HG03575 (cell line): ENCODE measurements at regions not wholly inside any gene's neighbourhood (a gene's known extent, or its start where the extent isn't known, plus 50 kb on each side); places are given as distances from the start of the nearest gene placed in this dataset.

ENCODE experiments used
- ATAC-seq: cut with Tn5 transposase; IDR thresholded peaks from one replicate; pipeline ENCODE4 v1.9.1; 2021; ENCODE audit not compliant: unreplicated experiment, insufficient number of reproducible peaks, low FRiP score; ENCODE audit errors: extremely low read depth

DNA sequence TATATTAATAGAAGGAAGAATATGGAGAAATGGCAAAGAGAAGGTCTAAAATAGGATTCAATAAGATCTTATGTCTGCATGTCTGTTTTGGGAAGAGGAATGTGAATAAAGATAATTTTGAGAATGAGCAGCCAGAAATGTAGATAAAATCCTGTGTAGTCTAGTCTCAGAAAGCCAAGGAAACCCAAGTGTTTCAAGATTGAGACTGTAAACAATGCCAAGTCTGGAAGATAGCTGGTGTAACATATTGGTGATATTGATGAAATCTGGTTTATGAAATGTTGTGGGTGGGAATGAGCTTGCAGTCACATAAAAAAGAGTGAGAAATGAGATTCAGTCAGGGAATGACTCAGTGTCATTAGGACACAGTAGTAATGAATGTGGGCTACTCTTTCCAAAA, 1180.3 kb upstream of the PCDH20 start:
- ATAC-seq, result no peak

DNA sequence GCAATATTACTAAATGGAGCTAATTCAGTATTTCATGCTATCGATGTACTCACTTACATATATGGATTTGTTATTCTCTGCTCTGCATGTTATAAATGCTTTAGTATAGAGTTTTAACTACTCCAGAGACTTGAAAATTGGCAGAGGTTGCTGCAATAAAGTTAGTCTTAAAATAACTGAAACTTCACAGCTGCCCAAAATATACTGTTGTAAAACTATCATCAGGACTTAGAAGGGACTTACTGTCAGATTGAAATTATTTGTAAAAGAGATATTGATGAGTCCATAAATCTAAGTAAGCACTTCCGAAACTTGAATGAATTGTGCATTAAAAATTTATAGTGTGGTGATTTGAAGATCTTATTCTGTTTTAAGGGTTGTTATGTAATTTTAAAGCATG, 1178.2 kb upstream of the PCDH20 start:
- no peak for ATAC-seq

DNA sequence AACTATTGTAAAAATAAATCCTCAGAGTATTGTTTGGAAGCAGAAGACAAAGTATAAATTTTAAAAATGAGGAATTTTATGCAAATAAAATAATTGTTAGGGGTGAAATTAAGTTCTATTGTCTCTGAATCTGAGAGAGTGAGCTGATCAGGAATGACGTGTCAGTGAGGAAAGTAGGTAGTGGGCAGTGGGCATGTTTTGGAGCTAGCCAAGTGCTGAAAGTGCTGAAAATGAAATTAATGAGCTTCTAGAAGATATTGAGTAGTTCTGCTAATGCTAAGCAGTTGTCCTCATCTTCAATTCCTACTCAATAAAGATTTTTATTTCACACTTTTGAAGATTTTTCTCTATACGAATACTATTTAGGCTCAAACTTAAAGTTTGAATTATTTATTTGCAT, 1167.8 kb upstream of the PCDH20 start:
- no peak for ATAC-seq

DNA sequence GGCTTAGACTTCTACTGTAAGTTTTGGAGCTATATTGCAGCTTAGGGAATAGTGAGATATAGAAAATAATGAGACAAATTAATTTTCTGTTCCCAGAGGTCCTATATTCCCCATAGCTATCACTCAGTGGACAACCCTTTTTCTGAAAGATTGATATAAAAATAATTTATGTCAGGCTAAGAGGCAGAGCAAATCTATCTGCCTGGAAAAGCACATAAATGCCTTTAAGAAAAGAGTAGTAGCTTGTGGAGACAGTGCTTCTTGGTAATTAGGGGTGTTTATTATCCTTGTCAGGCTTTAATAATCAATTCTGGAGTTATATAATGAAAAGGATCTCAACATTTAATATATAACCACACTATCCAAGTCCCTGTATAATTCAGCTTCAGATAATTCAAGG, 1162.8 kb upstream of the PCDH20 start:
- ATAC-seq, result no peak

DNA sequence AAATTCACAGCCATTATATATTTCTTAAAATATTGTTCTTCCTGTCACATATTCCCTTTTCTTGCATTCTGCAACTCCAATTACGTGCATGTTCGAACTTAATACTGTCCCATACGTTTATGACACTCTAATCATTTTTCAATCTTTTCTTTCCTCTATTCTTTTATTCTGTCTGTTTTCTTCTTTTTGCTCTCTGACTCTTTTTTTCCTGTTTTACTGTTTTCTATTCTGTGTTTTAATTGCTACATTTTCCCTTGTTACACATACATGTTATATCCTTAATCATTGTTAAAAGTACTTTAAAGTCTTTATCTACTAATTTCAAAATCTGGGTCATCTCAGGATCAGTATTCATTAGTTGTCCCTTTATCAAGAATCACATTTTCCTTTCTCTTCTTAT, 1149.1 kb upstream of the PCDH20 start:
- ATAC-seq, result no peak

DNA sequence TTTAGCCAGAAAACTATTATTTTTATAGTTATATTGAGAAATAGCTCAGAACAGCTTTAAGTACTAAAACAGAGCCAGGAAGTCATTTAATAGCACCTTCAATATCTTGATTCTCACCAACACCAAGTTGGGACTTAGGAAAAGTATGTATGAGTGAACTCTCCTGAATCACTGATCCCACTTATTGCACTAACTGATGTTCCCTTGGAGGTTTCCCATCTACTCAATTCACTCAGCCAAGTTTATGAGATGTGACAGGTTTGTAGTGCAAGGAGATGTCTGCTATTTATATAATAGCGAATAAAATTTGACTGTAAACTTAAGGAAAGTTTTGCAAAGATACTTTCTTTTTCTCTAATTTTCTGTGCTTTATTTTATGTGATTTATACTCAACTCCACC, 1147.6 kb upstream of the PCDH20 start:
- ATAC-seq, result no peak

DNA sequence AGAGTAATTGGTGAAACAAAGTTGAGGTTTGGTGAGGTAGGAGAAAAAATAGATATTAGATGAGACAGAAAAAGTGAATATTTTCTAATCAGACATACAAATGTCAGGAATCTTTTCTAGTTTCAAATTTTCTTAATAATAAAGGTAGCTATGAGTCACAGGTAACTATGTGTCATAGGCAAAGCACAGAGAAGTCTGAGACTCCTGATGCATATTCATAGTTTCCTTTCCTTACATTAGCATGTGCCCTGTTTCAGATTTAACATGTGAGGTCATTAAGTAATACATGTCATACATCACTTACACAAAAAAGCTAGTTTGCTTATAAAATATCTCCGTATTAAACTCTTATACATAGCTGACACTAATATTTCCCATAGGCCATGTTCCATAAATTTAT, 1141.3 kb upstream of the PCDH20 start:
- ATAC-seq, result no peak

DNA sequence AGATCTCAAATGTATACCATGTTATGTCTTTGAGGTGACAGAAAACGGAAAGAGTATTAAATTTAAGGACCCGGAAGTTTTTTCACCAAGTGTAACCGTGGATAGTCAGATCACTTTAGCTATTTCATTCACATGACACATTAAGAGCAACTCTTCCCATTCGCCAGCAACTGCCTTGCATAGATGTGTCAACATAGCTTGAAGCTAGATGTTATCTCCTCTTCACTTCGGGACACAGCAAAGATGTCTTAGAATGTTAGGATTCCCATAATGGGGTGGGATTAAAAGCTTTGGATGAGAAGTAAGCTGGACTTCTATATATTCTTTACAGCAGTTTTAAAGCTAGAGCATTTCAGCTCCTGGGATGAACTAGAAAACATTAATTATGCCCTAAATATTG, 1135.9 kb upstream of the PCDH20 start:
- ATAC-seq, result no peak

DNA sequence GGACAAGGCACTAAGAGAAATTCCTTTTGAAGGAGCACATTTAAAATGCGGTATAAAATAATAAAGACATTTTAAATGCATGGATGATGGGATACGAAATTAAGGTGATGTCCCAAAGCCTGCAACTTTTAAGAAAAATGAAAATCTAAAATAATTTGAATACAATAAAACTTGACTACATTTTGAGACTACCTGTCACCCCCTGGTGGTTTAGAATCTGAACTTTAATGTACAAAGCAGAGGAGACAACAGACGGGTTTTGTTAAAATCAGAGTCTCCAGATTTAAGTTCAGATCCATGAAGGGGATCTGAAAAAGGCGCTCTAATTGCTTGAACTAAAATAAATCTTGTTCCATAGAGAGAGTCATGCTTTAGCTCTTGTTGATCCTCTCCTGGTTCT, 1129.3 kb upstream of the PCDH20 start:
- no peak for ATAC-seq

DNA sequence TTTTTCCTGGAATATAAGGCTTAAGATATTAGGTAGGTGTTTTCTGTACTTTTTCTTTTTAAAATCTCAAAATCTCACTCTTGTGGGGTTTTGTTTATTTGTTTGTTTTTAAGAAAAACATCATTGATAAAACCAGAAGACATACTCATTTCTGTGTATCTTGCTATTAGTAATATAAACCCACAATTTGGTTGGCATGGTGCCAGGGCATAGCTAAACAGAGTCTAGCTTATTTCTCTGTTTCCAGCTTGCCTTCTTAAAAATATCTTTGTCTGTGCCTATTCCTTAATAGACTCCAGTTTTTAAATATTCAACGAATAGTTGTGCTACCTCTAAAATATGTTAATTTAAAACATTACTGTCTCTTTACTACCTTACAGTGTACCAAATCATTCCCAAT, 1121.9 kb upstream of the PCDH20 start:
- ATAC-seq, result no peak

DNA sequence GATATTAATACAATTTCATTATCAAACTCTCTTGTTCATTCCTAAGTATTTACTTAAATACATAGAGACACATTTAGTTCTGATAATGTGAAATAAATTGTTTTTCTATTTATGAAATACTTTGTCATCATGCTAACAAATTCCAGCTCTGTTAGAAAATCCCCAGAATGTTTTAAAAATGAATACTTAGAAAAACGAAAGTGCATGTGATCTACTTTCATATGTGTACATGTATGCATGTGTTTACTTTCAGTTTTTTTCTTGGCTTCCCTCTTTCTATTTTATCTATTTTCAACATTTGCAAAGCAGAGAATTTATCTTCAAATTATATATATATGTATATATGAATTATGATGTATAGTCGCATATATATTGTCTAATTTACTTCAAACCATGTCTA, 1110.0 kb upstream of the PCDH20 start:
- ATAC-seq, result no peak

DNA sequence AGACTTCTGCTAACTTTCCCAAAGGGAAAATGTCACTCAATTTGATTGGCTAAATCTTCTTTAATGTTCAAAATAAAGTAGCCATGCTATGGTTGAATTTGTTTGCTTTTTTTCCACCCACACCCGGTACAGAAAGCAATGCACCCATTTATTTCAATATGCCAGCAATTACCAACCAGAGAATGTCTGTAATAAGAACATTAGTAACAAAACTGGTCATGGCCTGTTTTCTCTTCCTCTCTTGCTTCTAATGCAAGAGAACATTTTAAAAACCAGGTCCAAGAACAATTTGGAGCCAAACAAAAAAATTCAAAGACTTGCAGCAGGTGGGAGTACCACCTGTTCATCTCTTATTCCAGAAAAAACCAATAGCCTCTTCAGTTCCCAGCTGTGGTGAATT, 1108.8 kb upstream of the PCDH20 start:
- ATAC-seq, result peak; percentile 20

DNA sequence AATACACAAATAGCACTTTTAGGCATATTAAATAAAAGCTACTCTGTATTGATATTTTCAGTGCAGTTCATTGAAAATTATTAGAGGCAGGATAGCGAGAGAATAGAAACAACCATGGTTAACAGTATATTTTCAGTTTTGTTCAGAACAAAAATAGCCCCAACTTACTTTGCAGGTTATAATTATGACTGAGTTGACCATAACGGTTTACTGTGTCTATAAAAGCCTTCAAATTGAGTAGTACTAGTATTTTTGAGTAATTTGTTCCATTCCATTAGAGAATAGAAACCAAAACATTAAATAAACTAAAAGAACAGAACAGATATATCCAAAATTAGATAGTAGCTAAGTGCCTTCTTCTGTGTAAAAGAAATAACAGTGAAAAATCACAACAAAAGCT, 1108.4 kb upstream of the PCDH20 start:
- peak; percentile 83 for ATAC-seq

DNA sequence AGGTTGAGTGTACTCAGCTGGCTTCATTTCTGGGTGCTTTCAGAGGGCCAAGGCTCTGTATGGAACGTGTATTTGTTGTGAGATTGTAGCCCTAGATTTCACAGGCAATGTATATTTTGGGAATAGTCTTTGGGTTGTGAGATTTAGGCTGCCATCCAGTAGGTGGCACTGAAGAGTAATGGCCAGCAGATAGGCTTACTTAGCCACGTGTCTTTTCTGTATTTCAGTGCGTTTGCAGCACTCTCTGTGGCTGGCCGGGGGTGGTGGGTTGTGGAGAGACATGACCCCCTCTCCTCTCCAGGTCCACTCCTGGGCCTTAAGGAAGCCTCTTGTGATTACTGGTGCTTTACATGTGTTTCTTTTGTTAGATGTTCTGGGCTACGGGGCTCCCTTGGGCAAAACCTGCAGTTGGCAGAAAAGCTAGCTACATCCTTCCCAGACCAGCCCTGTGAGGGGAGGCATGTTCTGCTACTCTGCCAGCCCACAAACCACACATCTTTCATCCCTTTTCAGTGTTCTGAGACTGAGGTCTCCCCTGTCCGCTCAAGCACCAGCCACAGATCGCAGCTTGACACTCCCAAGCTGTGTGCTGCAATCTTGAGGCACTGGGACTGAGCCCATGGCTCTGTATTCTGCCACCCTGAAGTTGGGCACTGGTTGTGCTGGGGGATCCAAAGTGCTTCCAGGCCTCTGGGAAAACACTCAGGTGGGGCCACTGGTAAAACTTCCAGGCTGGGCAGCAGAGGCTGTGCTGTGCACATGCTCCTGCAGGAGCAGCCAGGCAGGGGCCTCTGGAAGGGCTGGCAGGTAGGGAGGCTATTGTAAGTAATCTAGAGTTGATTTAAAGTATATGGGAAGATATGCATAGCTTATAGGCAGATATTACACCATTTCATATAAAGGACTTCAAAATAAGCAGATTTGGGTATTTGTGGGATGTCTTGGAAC, 1096.8 kb upstream of the PCDH20 start:
- ATAC-seq, result peak; percentile 86

DNA sequence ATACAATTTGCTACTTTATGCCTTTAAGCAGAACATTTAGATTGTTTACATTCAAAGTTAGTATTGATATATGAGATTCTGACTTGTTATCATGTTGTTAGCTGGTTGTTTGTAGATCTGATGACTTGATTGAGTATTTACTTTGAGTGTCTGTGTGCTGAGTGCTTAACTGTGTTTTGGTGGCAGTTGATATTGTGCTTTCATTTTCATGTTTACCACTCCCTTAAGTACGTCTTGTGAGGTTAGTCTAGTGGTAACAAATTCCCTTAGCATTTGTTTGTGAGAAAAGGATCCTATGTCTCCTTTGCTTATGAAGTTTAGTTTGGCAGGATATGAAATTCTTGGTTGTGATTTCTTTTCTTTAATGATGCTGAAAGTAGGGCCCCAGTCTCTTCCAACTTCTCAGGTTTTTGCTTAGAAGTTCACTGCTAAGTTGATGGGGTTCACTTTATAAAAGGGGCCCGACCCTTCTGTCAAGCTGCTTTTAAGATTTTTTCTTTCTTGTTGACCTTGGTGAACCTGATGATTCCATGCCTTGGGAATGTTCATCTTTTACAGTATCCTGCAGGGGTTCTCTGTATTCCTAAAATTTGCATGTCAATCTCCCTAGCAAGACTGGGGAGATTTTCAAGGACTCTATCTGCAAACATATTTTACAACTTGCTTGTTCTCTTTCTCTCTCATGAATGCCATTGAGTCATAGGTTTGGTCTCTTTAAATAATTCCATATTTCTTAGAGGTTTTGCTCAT, 1095.4 kb upstream of the PCDH20 start:
- no peak for ATAC-seq

DNA sequence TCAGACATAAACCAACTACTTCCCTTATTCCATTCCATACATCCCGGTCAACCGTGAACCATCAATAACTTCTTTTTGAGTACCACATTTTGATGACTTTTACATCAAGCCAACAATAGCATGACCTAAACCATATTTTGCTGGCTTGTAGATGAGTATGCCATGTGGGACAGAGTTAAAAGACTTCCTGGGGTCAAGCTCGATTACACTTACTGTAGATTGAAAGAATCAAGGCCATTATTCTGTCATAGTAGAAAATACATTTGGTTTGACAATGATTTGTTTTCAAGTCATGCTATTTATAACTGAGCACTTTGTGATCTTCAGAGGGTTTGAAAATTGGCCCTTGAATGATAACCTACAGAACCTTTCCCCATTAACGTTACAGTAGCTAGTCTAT, 1086.9 kb upstream of the PCDH20 start:
- ATAC-seq, result no peak

DNA sequence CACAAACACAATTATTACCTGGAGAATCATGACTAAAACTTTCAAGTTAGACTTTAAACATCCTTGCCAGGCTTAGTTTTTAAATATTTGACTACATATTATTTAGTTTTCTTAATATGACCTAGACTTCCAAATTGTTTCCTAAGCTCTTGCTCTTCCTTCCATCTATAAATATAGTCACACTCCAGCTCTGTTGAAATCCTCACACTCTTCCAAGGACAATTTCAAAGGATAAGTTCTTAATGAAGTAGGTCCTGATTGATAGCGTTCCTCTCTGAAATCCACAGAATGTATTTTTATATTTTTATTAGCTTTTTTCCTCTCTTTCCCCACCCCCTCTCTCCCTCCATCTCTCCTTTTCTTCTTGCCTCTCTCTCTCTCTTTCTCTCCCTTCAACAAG, 1074.1 kb upstream of the PCDH20 start:
- no peak for ATAC-seq

DNA sequence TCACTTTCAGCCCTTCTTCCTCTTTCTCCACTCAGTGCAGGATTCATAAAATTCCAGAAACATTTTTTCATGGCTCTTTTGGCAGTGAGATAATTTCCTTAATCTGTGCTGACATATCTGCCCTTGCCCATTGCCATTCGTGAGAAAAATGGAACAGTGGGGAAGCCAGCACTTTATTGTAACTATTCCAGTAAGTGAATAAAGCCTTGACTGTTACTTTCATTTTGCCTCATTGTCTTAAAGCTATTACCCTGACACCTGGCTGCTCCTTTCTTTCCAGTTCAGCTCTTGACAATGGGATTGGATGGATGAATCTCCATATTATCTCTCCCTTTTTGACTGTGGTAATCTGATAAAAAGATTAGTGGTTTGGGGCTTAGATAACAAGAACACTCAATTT, 1068.1 kb upstream of the PCDH20 start:
- ATAC-seq, result no peak

DNA sequence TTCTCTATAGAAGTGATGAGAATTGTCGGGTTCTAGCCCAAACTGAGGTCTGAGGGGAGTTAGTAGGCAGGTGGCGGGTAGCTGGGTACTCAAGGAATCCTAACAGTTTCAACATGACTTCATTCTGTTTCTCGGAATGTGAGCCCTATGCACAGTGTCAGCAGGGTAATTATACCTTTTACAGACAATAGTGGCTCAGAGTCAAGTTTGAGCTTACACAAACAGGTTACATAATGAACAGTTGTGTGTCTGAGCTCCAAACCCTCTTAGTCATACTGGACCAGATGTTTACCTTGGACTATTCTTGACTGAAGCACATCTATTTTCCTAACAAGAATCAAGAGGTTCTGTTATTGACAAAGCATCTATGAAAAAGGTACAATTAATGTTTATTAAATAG, 1066.7 kb upstream of the PCDH20 start:
- no peak for ATAC-seq

DNA sequence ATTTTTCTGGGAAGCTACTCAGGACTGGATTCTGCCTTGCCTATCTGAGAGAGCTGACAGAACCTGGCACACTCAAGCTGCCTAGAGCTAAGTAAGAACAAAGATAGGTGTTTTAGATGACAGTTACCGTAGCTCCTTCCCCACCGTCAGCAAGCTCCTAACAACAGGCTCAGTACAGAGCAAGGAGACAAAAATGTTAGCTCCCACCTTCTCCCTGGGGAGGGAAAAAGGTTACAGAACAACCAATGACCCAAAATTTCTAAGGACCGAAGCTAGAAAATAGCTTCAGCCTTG, 1058.2 kb upstream of the PCDH20 start:
- no peak for ATAC-seq
